ENCODE measurements at regions not wholly inside any gene's neighbourhood (a gene's known extent, or its start where the extent isn't known, plus 50 kb on each side); places are given as distances from the start of the nearest gene placed in this dataset.

GRCh38 chr16:74045513-74045912 is 251.1 kb upstream of the PSMD7 start:
- TF ChIP-seq CTCF (IDR thresholded peaks at IDR 0.05) (no peak), POLR2A (IDR thresholded peaks at IDR 0.05) (no peak)

Measured in right lobe of liver (tissue), 4 donors.